ENCODE measurements at regions not wholly inside any gene's neighbourhood (a gene's known extent, or its start where the extent isn't known, plus 50 kb on each side); places are given as distances from the start of the nearest gene placed in this dataset.

GRCh38 chrY:8386053-8386452 is 951.2 kb upstream of the TSPY4 start:
- no CpG with 5 or more reads among the region's 1 CpG for WGBS
- no peak for DNase-seq (ENCODE audit: low spot score in 2 of 2)
- Histone ChIP-seq H3K4me3 (no peak overlapping the region), H3K4me1 (no peaks in the 10 kb centered on the region), H3K9me3 (no peaks in the 10 kb centered on the region), H3K27me3 (no peaks in the 10 kb centered on the region), H3K36me3 (no peaks in the 10 kb centered on the region), H3K27ac (no peak overlapping the region)
- no peak for TF ChIP-seq CTCF (IDR thresholded peaks at IDR 0.05)
- no peak for TF ChIP-seq POLR2A (IDR thresholded peaks at IDR 0.05)
- no peak for TF ChIP-seq POLR2AphosphoS5 (IDR thresholded peaks at IDR 0.05)
- TF ChIP-seq EP300 (IDR thresholded peaks at IDR 0.05), result no peak

- no peak overlapping the region for H3K27ac ChIP-seq
- no peaks in the 10 kb centered on the region for H3K27me3 ChIP-seq
- DNase-seq (ENCODE audit: low spot score in 2 of 2), result no peak
- no peaks in the 10 kb centered on the region for H3K36me3 ChIP-seq
- H3K4me1 ChIP-seq, result no peaks in the 10 kb centered on the region
- no peak overlapping the region for H3K4me3 ChIP-seq
- TF ChIP-seq POLR2A (IDR thresholded peaks at IDR 0.05) (no peak), POLR2AphosphoS5 (IDR thresholded peaks at IDR 0.05) (no peak), EP300 (IDR thresholded peaks at IDR 0.05) (no peak), CTCF (IDR thresholded peaks at IDR 0.05) (no peak)
- no peaks in the 10 kb centered on the region for H3K9me3 ChIP-seq
Measured at GRCh38 chrY:8388512-8388911, 948.8 kb upstream of the TSPY4 start.

- WGBS, result no CpG with 5 or more reads among the region's 1 CpG
- Histone ChIP-seq H3K4me3 (no peak overlapping the region), H3K36me3 (no peaks in the 10 kb centered on the region), H3K4me1 (no peaks in the 10 kb centered on the region), H3K27ac (no peak overlapping the region), H3K9me3 (no peaks in the 10 kb centered on the region), H3K27me3 (no peaks in the 10 kb centered on the region)
- TF ChIP-seq POLR2AphosphoS5 (IDR thresholded peaks at IDR 0.05) (no peak), EP300 (IDR thresholded peaks at IDR 0.05) (no peak), CTCF (IDR thresholded peaks at IDR 0.05) (no peak), POLR2A (IDR thresholded peaks at IDR 0.05) (no peak)
- DNase-seq (ENCODE audit: low spot score in 2 of 2), result no peak
Measured at GRCh38 chrY:8390310-8390709, 947.0 kb upstream of the TSPY4 start.

GRCh38 chrY:8393246-8393645 is 944.0 kb upstream of the TSPY4 start:
- Histone ChIP-seq H3K4me1 (no peaks in the 10 kb centered on the region), H3K27me3 (no peaks in the 10 kb centered on the region), H3K4me3 (no peak overlapping the region), H3K9me3 (no peaks in the 10 kb centered on the region), H3K36me3 (no peaks in the 10 kb centered on the region), H3K27ac (no peak overlapping the region)
- DNase-seq (ENCODE audit: low spot score in 2 of 2), result no peak
- TF ChIP-seq CTCF (IDR thresholded peaks at IDR 0.05), result no peak
- no peak for TF ChIP-seq EP300 (IDR thresholded peaks at IDR 0.05)
- TF ChIP-seq POLR2A (IDR thresholded peaks at IDR 0.05), result no peak
- TF ChIP-seq POLR2AphosphoS5 (IDR thresholded peaks at IDR 0.05), result no peak
- no CpG with 5 or more reads among the region's 3 CpGs for WGBS

GRCh38 chrY:8422906-8423305 is 914.4 kb upstream of the TSPY4 start:
- no peak for TF ChIP-seq CTCF (IDR thresholded peaks at IDR 0.05)
- no peak for TF ChIP-seq EP300 (IDR thresholded peaks at IDR 0.05)
- no peak for TF ChIP-seq POLR2AphosphoS5 (IDR thresholded peaks at IDR 0.05)
- no peak for TF ChIP-seq POLR2A (IDR thresholded peaks at IDR 0.05)
- no peaks in the 10 kb centered on the region for H3K4me1 ChIP-seq
- no peak for DNase-seq (ENCODE audit: low spot score in 2 of 2)
- no peaks in the 10 kb centered on the region for H3K9me3 ChIP-seq
- H3K4me3 ChIP-seq, result no peak overlapping the region
- no peak overlapping the region for H3K27ac ChIP-seq
- H3K27me3 ChIP-seq, result no peaks in the 10 kb centered on the region
- no peaks in the 10 kb centered on the region for H3K36me3 ChIP-seq
- WGBS, result no CpG with 5 or more reads among the region's 4 CpGs
